Gastroesophageal sphincter (tissue), 4 donors: ENCODE measurements at regions not wholly inside any gene's neighbourhood (a gene's known extent, or its start where the extent isn't known, plus 50 kb on each side); places are given as distances from the start of the nearest gene placed in this dataset.
"Not testable (repeated sequence)": the region's sequence is repeated elsewhere in the genome, so short reads cannot be mapped to it uniquely, and the experiment has no call there.

ENCODE experiments used
- ATAC-seq: fragments of 150-250 bp; one replicate; pipeline ENCODE4 v1.9.1; 2016; ENCODE audit warnings: mild to moderate bottlenecking, moderate library complexity
- H3K27ac ChIP-seq, 4 donors: fragments of 200-600 bp; sonication (generic) in 3 of 4; 1 replicate in 3 of 4; 2 replicates in 1 of 4; pipeline ENCODE4 v1.5.1; 2016 to 2019
- H3K27me3 ChIP-seq: fragments of 200-600 bp; sonication (generic); one replicate; pipeline ENCODE4 v1.5.1; 2019
- H3K36me3 ChIP-seq, 2 donors: fragments of 200-600 bp; sonication (generic); one replicate each; pipeline ENCODE4 v1.5.1; 2019; ENCODE audit warnings: control low read depth in 1 of 2
- H3K4me1 ChIP-seq, 3 donors: fragments of 200-600 bp; sonication (generic); 1 replicate in 2 of 3; 2 replicates in 1 of 3; pipeline ENCODE4 v1.5.1; 2016 to 2019; ENCODE audit warnings: control low read depth in 2 of 3
- H3K4me3 ChIP-seq, 2 donors: fragments of 200-600 bp; sonication (generic); one replicate each; pipeline ENCODE4 v1.5.1; 2019; ENCODE audit warnings: mild to moderate bottlenecking in 1 of 2, moderate library complexity in 1 of 2
- H3K9me3 ChIP-seq, 3 donors: fragments of 200-600 bp; sonication (generic); one replicate each; pipeline ENCODE4 v1.5.1; 2017 to 2019; ENCODE audit warnings: control low read depth in 2 of 3
- EP300 ChIP-seq: sonication (generic); formaldehyde crosslinking; IDR thresholded peaks from one replicate; pipeline ENCODE4 v1.6.1; 2017; ENCODE audit warnings: antibody characterized with exemption, mild to moderate bottlenecking
- POLR2A ChIP-seq, 2 donors: fragments of 450-650 bp; IDR thresholded peaks; one replicate each; pipeline ENCODE4 v1.6.1; 2017; ENCODE audit warnings: antibody characterized with exemption in 2 of 2, mild to moderate bottlenecking in 2 of 2, moderate library complexity in 1 of 2
- POLR2AphosphoS5 ChIP-seq: sonication (generic); formaldehyde crosslinking; IDR thresholded peaks from one replicate; pipeline ENCODE4 v1.6.1; 2017; ENCODE audit warnings: antibody characterized with exemption
- WGBS, 2 donors: methylation state at CpG; one replicate each; pipeline ENCODE4 v1.1.5; 2018; ENCODE audit warnings: low coverage in 1 of 2; 5-methylcytosine and 5-hydroxymethylcytosine counted together
- TF ChIP-seq, protein P1 (sequence below), 4 experiments: fragments of 200-600 bp in 2 of 4; fragments of 450-650 bp in 2 of 4; sonication (generic) in 1 of 4; IDR thresholded peaks; one replicate each; pipeline ENCODE4 v1.5.1; 2017 to 2019; ENCODE audit warnings: antibody characterized with exemption in 4 of 4, mild to moderate bottlenecking in 2 of 4, moderate library complexity in 2 of 4

- ATAC-seq, result no peak
- Histone ChIP-seq H3K27me3 (no peaks in the 10 kb centered on the region), H3K9me3 (peaks cover 0 to under 1% (median 0%) of the 10 kb centered on the region in 3 donors), H3K27ac (no peak overlapping the region), H3K4me3 (no peak overlapping the region), H3K4me1 (no peaks in the 10 kb centered on the region), H3K36me3 (no peaks in the 10 kb centered on the region)
- TF ChIP-seq, protein P1, sequence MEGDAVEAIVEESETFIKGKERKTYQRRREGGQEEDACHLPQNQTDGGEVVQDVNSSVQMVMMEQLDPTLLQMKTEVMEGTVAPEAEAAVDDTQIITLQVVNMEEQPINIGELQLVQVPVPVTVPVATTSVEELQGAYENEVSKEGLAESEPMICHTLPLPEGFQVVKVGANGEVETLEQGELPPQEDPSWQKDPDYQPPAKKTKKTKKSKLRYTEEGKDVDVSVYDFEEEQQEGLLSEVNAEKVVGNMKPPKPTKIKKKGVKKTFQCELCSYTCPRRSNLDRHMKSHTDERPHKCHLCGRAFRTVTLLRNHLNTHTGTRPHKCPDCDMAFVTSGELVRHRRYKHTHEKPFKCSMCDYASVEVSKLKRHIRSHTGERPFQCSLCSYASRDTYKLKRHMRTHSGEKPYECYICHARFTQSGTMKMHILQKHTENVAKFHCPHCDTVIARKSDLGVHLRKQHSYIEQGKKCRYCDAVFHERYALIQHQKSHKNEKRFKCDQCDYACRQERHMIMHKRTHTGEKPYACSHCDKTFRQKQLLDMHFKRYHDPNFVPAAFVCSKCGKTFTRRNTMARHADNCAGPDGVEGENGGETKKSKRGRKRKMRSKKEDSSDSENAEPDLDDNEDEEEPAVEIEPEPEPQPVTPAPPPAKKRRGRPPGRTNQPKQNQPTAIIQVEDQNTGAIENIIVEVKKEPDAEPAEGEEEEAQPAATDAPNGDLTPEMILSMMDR (IDR thresholded peaks at IDR 0.05), result no peak
- TF ChIP-seq EP300 (no peak), POLR2A (IDR thresholded peaks at IDR 0.05) (no peak), POLR2AphosphoS5 (no peak)
- 75 to 80% methylated on average over 2 to 5 of the region's 5 CpGs for WGBS, 2 donors
These were observed 123.6 kb upstream of the KIF5B start for GRCh38 chr10:32179836-32180235.

DNA sequence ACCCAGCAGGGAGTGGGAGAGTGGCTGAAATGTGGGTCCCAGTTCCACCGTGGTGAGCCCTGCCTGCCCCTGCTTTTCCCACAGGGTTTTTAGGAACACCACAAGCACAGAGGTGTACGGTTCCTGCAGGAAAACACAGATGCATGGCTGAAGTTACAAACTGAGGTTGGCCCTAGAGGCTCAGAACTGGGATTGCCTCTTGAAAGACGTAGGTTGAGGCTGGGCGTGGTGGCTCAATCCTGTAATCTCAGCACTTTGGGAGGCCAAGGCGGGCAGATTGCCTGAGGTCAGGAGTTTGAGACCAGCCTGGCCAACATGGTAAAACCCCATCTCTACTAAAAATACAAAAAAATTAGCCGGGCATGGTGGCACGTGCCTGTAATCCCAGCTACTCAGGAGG is 121.4 kb upstream of the KIF5B start:
- WGBS, 2 donors, result 95% methylated on average over 6 of the region's 7 CpGs; no CpG with 5 or more reads in 1 of the 2 donors
- H3K4me1 ChIP-seq, H3K4me3 ChIP-seq: not testable (repeated sequence)

GRCh38 chr10:32175629-32176028 is 119.4 kb upstream of the KIF5B start:
- Histone ChIP-seq H3K27me3 (no peaks in the 10 kb centered on the region), H3K27ac (no peak overlapping the region), H3K4me3 (no peak overlapping the region), H3K9me3 (peaks cover 0 to 8% (median 0%) of the 10 kb centered on the region in 3 donors), H3K4me1 (no peaks in the 10 kb centered on the region), H3K36me3 (no peaks in the 10 kb centered on the region)
- no peak for ATAC-seq
- TF ChIP-seq POLR2A (IDR thresholded peaks at IDR 0.05) (no peak), POLR2AphosphoS5 (no peak), EP300 (no peak)
- TF ChIP-seq, protein P1 (IDR thresholded peaks at IDR 0.05), result no peak
- WGBS, 2 donors, result 89 to 94% methylated on average over 2 of the region's 2 CpGs

More for the DNA sequence above, 121.4 kb upstream of the KIF5B start:
- H3K36me3 ChIP-seq, H3K9me3 ChIP-seq, ATAC-seq, H3K27me3 ChIP-seq, H3K27ac ChIP-seq: not testable (repeated sequence)

GRCh38 chr10:32174349-32174893 is 118.2 kb upstream of the KIF5B start:
- Histone ChIP-seq H3K4me1 (no peaks in the 10 kb centered on the region), H3K27ac (no peak overlapping the region), H3K4me3 (no peak overlapping the region), H3K36me3 (no peaks in the 10 kb centered on the region), H3K27me3 (no peaks in the 10 kb centered on the region), H3K9me3 (peaks cover 0 to 8% (median 0%) of the 10 kb centered on the region in 3 donors)
- 33 to 72% methylated on average over 1 to 3 of the region's 3 CpGs for WGBS, 2 donors
- ATAC-seq, result no peak
- no peak for TF ChIP-seq POLR2A (IDR thresholded peaks at IDR 0.05)
- no peak for TF ChIP-seq EP300
- no peak for TF ChIP-seq POLR2AphosphoS5
- TF ChIP-seq, protein P1 (IDR thresholded peaks at IDR 0.05), result no peak

GRCh38 chr10:32171204-32171603 is 115.0 kb upstream of the KIF5B start:
- 88 to 93% methylated on average over 1 to 2 of the region's 3 CpGs for WGBS, 2 donors
- Histone ChIP-seq H3K4me3 (no peak overlapping the region), H3K4me1 (no peaks in the 10 kb centered on the region), H3K36me3 (no peaks in the 10 kb centered on the region), H3K9me3 (peaks cover 0 to 8% (median 0%) of the 10 kb centered on the region in 3 donors), H3K27me3 (no peaks in the 10 kb centered on the region), H3K27ac (no peak overlapping the region)
- TF ChIP-seq, protein P1 (IDR thresholded peaks at IDR 0.05), result no peak
- no peak for TF ChIP-seq EP300
- TF ChIP-seq POLR2AphosphoS5, result no peak
- no peak for TF ChIP-seq POLR2A (IDR thresholded peaks at IDR 0.05)
- no peak for ATAC-seq
